SK-N-SH treated with all-trans-retinoic acid at 6 μM for 48 hours (cell line): ENCODE measurements at regions not wholly inside any gene's neighbourhood (a gene's known extent, or its start where the extent isn't known, plus 50 kb on each side); places are given as distances from the start of the nearest gene placed in this dataset.

ENCODE experiments used
- ARNTL ChIP-seq: fragments of 450-650 bp; formaldehyde crosslinking; IDR thresholded peaks from 2 replicates; pipeline ENCODE4 v1.5.0; 2020; ENCODE audit warnings: low read depth, mild to moderate bottlenecking, moderate library complexity, borderline replicate concordance
- CSDC2 ChIP-seq: fragments of 250-450 bp; sonication (Bioruptor Pico); IDR thresholded peaks from 2 replicates; pipeline ENCODE4 v1.5.0; 2020; ENCODE audit warnings: mild to moderate bottlenecking, moderate library complexity
- SNAI2 ChIP-seq: fragments of 250-450 bp; sonication (Bioruptor Pico); IDR thresholded peaks from 2 replicates; pipeline ENCODE4 v1.5.0; 2020; ENCODE audit warnings: mild to moderate bottlenecking, moderate library complexity
- TF ChIP-seq, protein P1 (sequence below): fragments of 250-450 bp; sonication (Bioruptor Pico); IDR thresholded peaks from 2 replicates; pipeline ENCODE4 v1.5.1; 2020; ENCODE audit warnings: low read depth, mild to moderate bottlenecking, moderate library complexity

DNA sequence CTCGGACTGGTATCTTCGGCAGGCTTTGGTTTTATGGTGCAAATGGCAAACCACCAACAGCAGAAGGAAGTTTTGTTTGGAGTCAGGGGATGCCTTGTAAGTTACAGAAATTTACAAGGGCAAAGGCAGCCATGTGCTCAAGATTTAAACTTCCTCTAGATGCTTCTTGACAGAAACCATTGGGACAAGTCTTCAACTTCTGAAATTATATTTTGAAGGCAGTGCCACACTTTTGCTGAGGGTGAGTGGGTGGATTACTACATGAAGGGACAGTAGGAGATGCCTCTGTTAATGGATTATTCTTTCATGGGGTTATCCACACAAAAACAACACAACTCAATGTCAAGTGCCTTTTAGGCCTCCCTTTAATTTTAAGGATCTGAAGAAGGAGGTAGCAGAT lies 97.9 kb downstream of the VAPA start:
- TF ChIP-seq, protein P1, sequence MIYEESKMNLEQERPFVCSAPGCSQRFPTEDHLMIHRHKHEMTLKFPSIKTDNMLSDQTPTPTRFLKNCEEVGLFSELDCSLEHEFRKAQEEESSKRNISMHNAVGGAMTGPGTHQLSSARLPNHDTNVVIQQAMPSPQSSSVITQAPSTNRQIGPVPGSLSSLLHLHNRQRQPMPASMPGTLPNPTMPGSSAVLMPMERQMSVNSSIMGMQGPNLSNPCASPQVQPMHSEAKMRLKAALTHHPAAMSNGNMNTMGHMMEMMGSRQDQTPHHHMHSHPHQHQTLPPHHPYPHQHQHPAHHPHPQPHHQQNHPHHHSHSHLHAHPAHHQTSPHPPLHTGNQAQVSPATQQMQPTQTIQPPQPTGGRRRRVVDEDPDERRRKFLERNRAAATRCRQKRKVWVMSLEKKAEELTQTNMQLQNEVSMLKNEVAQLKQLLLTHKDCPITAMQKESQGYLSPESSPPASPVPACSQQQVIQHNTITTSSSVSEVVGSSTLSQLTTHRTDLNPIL (CRISPR knock-in tag), result no peak
- TF ChIP-seq ARNTL (CRISPR knock-in tag), result no peak
- no peak for TF ChIP-seq CSDC2 (CRISPR knock-in tag)
- no peak for TF ChIP-seq SNAI2 (CRISPR knock-in tag)
